ENCODE measurements at regions not wholly inside any gene's neighbourhood (a gene's known extent, or its start where the extent isn't known, plus 50 kb on each side); places are given as distances from the start of the nearest gene placed in this dataset.

GRCh38 chr16:27620541-27620940 lies 70.6 kb downstream of the KATNIP start:
- no peaks in the 10 kb centered on the region for H3K4me1 ChIP-seq (ENCODE audit: control insufficient read depth in 1 of 2, insufficient read depth in 2 of 2, low read length in 2 of 2)
- H3K79me1 ChIP-seq (ENCODE audit: low read length), result no peaks in the 10 kb centered on the region
- H3K14ac ChIP-seq (ENCODE audit: low read length), result no peak overlapping the region
- H3K27me3 ChIP-seq (ENCODE audit: insufficient read depth, low read length), result no peaks in the 10 kb centered on the region
- no peak overlapping the region for H4K12ac ChIP-seq (ENCODE audit: low read depth, low read length)
- no peak for DNase-seq
- no peaks in the 10 kb centered on the region for H3K79me2 ChIP-seq (ENCODE audit: control insufficient read depth, insufficient read depth, low read length, poor library complexity)
- no peaks in the 10 kb centered on the region for H3K36me3 ChIP-seq (ENCODE audit: control insufficient read depth in 1 of 2, insufficient read depth in 2 of 2, low read length in 2 of 2)
- H4K8ac ChIP-seq (ENCODE audit: low read depth, low read length), result no peak overlapping the region
- no CpG with 5 or more reads among the region's 4 CpGs for WGBS (ENCODE audit: extremely low coverage, insufficient coverage, insufficient read length)
- no peak overlapping the region for H3K4me2 ChIP-seq (ENCODE audit: low read length)
- H2AFZ ChIP-seq (ENCODE audit: insufficient read depth, low read length, poor library complexity), result no peak overlapping the region
- no peak overlapping the region for H3K18ac ChIP-seq (ENCODE audit: low read length)
- no peak overlapping the region for H3K23ac ChIP-seq (ENCODE audit: low read length)
- no peak overlapping the region for H3K27ac ChIP-seq (ENCODE audit: low read depth, low read length)
- no peak overlapping the region for H2BK120ac ChIP-seq (ENCODE audit: insufficient read depth, low read length, poor library complexity)
- no peak overlapping the region for H2BK5ac ChIP-seq (ENCODE audit: low read depth, low read length, poor library complexity)
- H2AK5ac ChIP-seq (ENCODE audit: low read length), result no peak overlapping the region
- no peak overlapping the region for H3K4me3 ChIP-seq (ENCODE audit: low read depth, low read length)
- H3K4ac ChIP-seq (ENCODE audit: low read depth, low read length), result no peak overlapping the region
- H2BK12ac ChIP-seq (ENCODE audit: low read length), result no peak overlapping the region
- no peak overlapping the region for H3K9ac ChIP-seq (ENCODE audit: low read length)
- no peak overlapping the region for H4K91ac ChIP-seq (ENCODE audit: low read depth, low read length)
- H3K9me3 ChIP-seq (ENCODE audit: insufficient read depth, low read depth, low read length), result no peaks in the 10 kb centered on the region

GRCh38 chr16:27624154-27625049 lies 74.5 kb downstream of the KATNIP start:
- H2BK120ac ChIP-seq (ENCODE audit: insufficient read depth, low read length, poor library complexity), result no peak overlapping the region
- H3K9ac ChIP-seq (ENCODE audit: low read length), result no peak overlapping the region
- H3K9me3 ChIP-seq (ENCODE audit: insufficient read depth, low read depth, low read length), result no peaks in the 10 kb centered on the region
- H2AK5ac ChIP-seq (ENCODE audit: low read length), result no peak overlapping the region
- no peak overlapping the region for H3K18ac ChIP-seq (ENCODE audit: low read length)
- no peak overlapping the region for H4K8ac ChIP-seq (ENCODE audit: low read depth, low read length)
- H2AFZ ChIP-seq (ENCODE audit: insufficient read depth, low read length, poor library complexity), result no peak overlapping the region
- H3K4me2 ChIP-seq (ENCODE audit: low read length), result no peak overlapping the region
- no peak overlapping the region for H4K91ac ChIP-seq (ENCODE audit: low read depth, low read length)
- H3K36me3 ChIP-seq (ENCODE audit: control insufficient read depth in 1 of 2, insufficient read depth in 2 of 2, low read length in 2 of 2), result peaks cover 0 to 2% of the 10 kb centered on the region in 2 experiments
- H3K79me2 ChIP-seq (ENCODE audit: control insufficient read depth, insufficient read depth, low read length, poor library complexity), result no peaks in the 10 kb centered on the region
- H2BK5ac ChIP-seq (ENCODE audit: low read depth, low read length, poor library complexity), result no peak overlapping the region
- no peak overlapping the region for H3K4me3 ChIP-seq (ENCODE audit: low read depth, low read length)
- H4K12ac ChIP-seq (ENCODE audit: low read depth, low read length), result no peak overlapping the region
- H3K27ac ChIP-seq (ENCODE audit: low read depth, low read length), result no peak overlapping the region
- H3K4me1 ChIP-seq (ENCODE audit: control insufficient read depth in 1 of 2, insufficient read depth in 2 of 2, low read length in 2 of 2), result no peaks in the 10 kb centered on the region
- no CpG with 5 or more reads among the region's 12 CpGs for WGBS (ENCODE audit: extremely low coverage, insufficient coverage, insufficient read length)
- no peaks in the 10 kb centered on the region for H3K27me3 ChIP-seq (ENCODE audit: insufficient read depth, low read length)
- H3K23ac ChIP-seq (ENCODE audit: low read length), result no peak overlapping the region
- H2BK12ac ChIP-seq (ENCODE audit: low read length), result no peak overlapping the region
- H3K14ac ChIP-seq (ENCODE audit: low read length), result no peak overlapping the region
- no peaks in the 10 kb centered on the region for H3K79me1 ChIP-seq (ENCODE audit: low read length)
- DNase-seq, result no peak
- H3K4ac ChIP-seq (ENCODE audit: low read depth, low read length), result no peak overlapping the region

GRCh38 chr16:27625050-27625697 lies 75.2 kb downstream of the KATNIP start:
- no peak overlapping the region for H4K12ac ChIP-seq (ENCODE audit: low read depth, low read length)
- H2AK5ac ChIP-seq (ENCODE audit: low read length), result no peak overlapping the region
- H4K8ac ChIP-seq (ENCODE audit: low read depth, low read length), result no peak overlapping the region
- H3K4me2 ChIP-seq (ENCODE audit: low read length), result no peak overlapping the region
- H2BK12ac ChIP-seq (ENCODE audit: low read length), result no peak overlapping the region
- no peak overlapping the region for H2BK120ac ChIP-seq (ENCODE audit: insufficient read depth, low read length, poor library complexity)
- H2AFZ ChIP-seq (ENCODE audit: insufficient read depth, low read length, poor library complexity), result no peak overlapping the region
- no peak overlapping the region for H2BK5ac ChIP-seq (ENCODE audit: low read depth, low read length, poor library complexity)
- no peak overlapping the region for H3K23ac ChIP-seq (ENCODE audit: low read length)
- H3K27me3 ChIP-seq (ENCODE audit: insufficient read depth, low read length), result no peaks in the 10 kb centered on the region
- H3K27ac ChIP-seq (ENCODE audit: low read depth, low read length), result no peak overlapping the region
- H3K14ac ChIP-seq (ENCODE audit: low read length), result no peak overlapping the region
- no peak overlapping the region for H3K9ac ChIP-seq (ENCODE audit: low read length)
- H3K79me2 ChIP-seq (ENCODE audit: control insufficient read depth, insufficient read depth, low read length, poor library complexity), result no peaks in the 10 kb centered on the region
- H3K79me1 ChIP-seq (ENCODE audit: low read length), result no peaks in the 10 kb centered on the region
- no peak overlapping the region for H3K4ac ChIP-seq (ENCODE audit: low read depth, low read length)
- H3K4me1 ChIP-seq (ENCODE audit: control insufficient read depth in 1 of 2, insufficient read depth in 2 of 2, low read length in 2 of 2), result no peaks in the 10 kb centered on the region
- DNase-seq, result peak; percentile 3 to 57
- no peak overlapping the region for H3K4me3 ChIP-seq (ENCODE audit: low read depth, low read length)
- peaks cover 0 to 2% of the 10 kb centered on the region in 2 experiments for H3K36me3 ChIP-seq (ENCODE audit: control insufficient read depth in 1 of 2, insufficient read depth in 2 of 2, low read length in 2 of 2)
- no peak overlapping the region for H3K18ac ChIP-seq (ENCODE audit: low read length)
- H3K9me3 ChIP-seq (ENCODE audit: insufficient read depth, low read depth, low read length), result no peaks in the 10 kb centered on the region
- H4K91ac ChIP-seq (ENCODE audit: low read depth, low read length), result no peak overlapping the region
- no CpG with 5 or more reads among the region's 7 CpGs for WGBS (ENCODE audit: extremely low coverage, insufficient coverage, insufficient read length)

- Histone ChIP-seq H3K79me1 (ENCODE audit: low read length) (no peaks in the 10 kb centered on the region), H2AK5ac (ENCODE audit: low read length) (no peak overlapping the region), H2AFZ (ENCODE audit: insufficient read depth, low read length, poor library complexity) (no peak overlapping the region), H3K14ac (ENCODE audit: low read length) (no peak overlapping the region), H3K4ac (ENCODE audit: low read depth, low read length) (no peak overlapping the region), H3K18ac (ENCODE audit: low read length) (no peak overlapping the region), H2BK5ac (ENCODE audit: low read depth, low read length, poor library complexity) (no peak overlapping the region), H3K9me3 (ENCODE audit: insufficient read depth, low read depth, low read length) (no peaks in the 10 kb centered on the region), H3K27me3 (ENCODE audit: insufficient read depth, low read length) (no peaks in the 10 kb centered on the region), H4K91ac (ENCODE audit: low read depth, low read length) (no peak overlapping the region), H3K79me2 (ENCODE audit: control insufficient read depth, insufficient read depth, low read length, poor library complexity) (no peaks in the 10 kb centered on the region), H2BK120ac (ENCODE audit: insufficient read depth, low read length, poor library complexity) (no peak overlapping the region), H3K27ac (ENCODE audit: low read depth, low read length) (no peak overlapping the region), H2BK12ac (ENCODE audit: low read length) (no peak overlapping the region), H3K23ac (ENCODE audit: low read length) (no peak overlapping the region), H4K12ac (ENCODE audit: low read depth, low read length) (no peak overlapping the region), H4K8ac (ENCODE audit: low read depth, low read length) (no peak overlapping the region), H3K36me3 (ENCODE audit: control insufficient read depth in 1 of 2, insufficient read depth in 2 of 2, low read length in 2 of 2) (peaks cover 0 to 4% of the 10 kb centered on the region in 2 experiments), H3K4me3 (ENCODE audit: low read depth, low read length) (no peak overlapping the region), H3K4me1 (ENCODE audit: control insufficient read depth in 1 of 2, insufficient read depth in 2 of 2, low read length in 2 of 2) (no peaks in the 10 kb centered on the region), H3K4me2 (ENCODE audit: low read length) (no peak overlapping the region), H3K9ac (ENCODE audit: low read length) (no peak overlapping the region)
- no CpG with 5 or more reads among the region's 7 CpGs for WGBS (ENCODE audit: extremely low coverage, insufficient coverage, insufficient read length)
- no peak for DNase-seq
Observed at GRCh38 chr16:27627136-27627535, 77.2 kb downstream of the KATNIP start.
